Prostate gland (tissue), 2 donors: ENCODE measurements at regions not wholly inside any gene's neighbourhood (a gene's known extent, or its start where the extent isn't known, plus 50 kb on each side); places are given as distances from the start of the nearest gene placed in this dataset.

ENCODE experiments used
- DNase-seq: peaks from one replicate; pipeline ENCODE4 v3.0.0-alpha.2; 2019; ENCODE audit warnings: low spot score
- H3K27ac ChIP-seq, 2 donors: fragments of 200-600 bp; sonication (generic); 2 replicates each; pipeline ENCODE4 v1.5.1; 2017 to 2019
- H3K27me3 ChIP-seq: fragments of 200-600 bp; sonication (generic); replicated peaks from 2 replicates; pipeline ENCODE4 v1.5.1; 2019; ENCODE audit not compliant: insufficient read depth
- H3K36me3 ChIP-seq, 2 donors: fragments of 200-600 bp; sonication (generic); 1 replicate in 1 of 2; 2 replicates in 1 of 2; pipeline versions ENCODE4 v1.5.1 to v1.8.1; 2017 to 2019
- H3K4me1 ChIP-seq: fragments of 200-600 bp; sonication (generic); replicated peaks from 2 replicates; pipeline ENCODE4 v1.5.1; 2019
- H3K4me3 ChIP-seq, 2 donors: fragments of 200-600 bp; sonication (generic); 2 replicates each; pipeline ENCODE4 v1.5.1; 2017 to 2019
- H3K9me3 ChIP-seq: fragments of 200-600 bp; sonication (generic); 2 replicates; pipeline ENCODE4 v1.5.1; 2017
- CTCF ChIP-seq, 4 experiments: fragments of 200-600 bp in 2 of 4; fragments of 450-650 bp in 2 of 4; sonication (generic) in 2 of 4; IDR thresholded peaks; 1 replicate in 3 of 4; 2 replicates in 1 of 4; pipeline ENCODE4 v1.5.1; 2016 to 2019; ENCODE audit warnings: antibody characterized with exemption in 4 of 4, mild to moderate bottlenecking in 2 of 4, moderate library complexity in 2 of 4
- POLR2A ChIP-seq: fragments of 450-650 bp; IDR thresholded peaks from one replicate; pipeline ENCODE4 v1.6.1; 2016; ENCODE audit warnings: antibody characterized with exemption, mild to moderate bottlenecking
- POLR2AphosphoS5 ChIP-seq: sonication (generic); formaldehyde crosslinking; IDR thresholded peaks from one replicate; pipeline ENCODE4 v1.6.1; 2017; ENCODE audit warnings: antibody characterized with exemption
- WGBS: methylation state at CpG from one replicate; pipeline ENCODE4 v1.1.5; 2018; 5-methylcytosine and 5-hydroxymethylcytosine counted together
- intact Hi-C: fragments of 100-400 bp; cut with DNase I; formaldehyde crosslinking; loops from one replicate; pipeline ENCODE4 v1.14.2; 2022

- no peak overlapping the region for H3K27ac ChIP-seq
- H3K27me3 ChIP-seq, result no peaks in the 10 kb centered on the region
- no peaks in the 10 kb centered on the region for H3K4me1 ChIP-seq
- no peak for TF ChIP-seq CTCF (IDR thresholded peaks at IDR 0.05)
- TF ChIP-seq POLR2AphosphoS5, result no peak
- TF ChIP-seq POLR2A, result no peak
- no peaks in the 10 kb centered on the region for H3K36me3 ChIP-seq
- intact Hi-C loops, result no loop called here
- H3K4me3 ChIP-seq, result no peak overlapping the region
- H3K9me3 ChIP-seq, result no peaks in the 10 kb centered on the region
- no peak for DNase-seq
- 57% methylated on average over 1 of the region's 1 CpG for WGBS
Measured at GRCh38 chr10:108755646-108756045, 1167.7 kb downstream of the XPNPEP1 start.

- H3K27ac ChIP-seq, result no peak overlapping the region
- H3K36me3 ChIP-seq, result no peaks in the 10 kb centered on the region
- DNase-seq, result no peak
- WGBS, result 18% methylated on average over 2 of the region's 2 CpGs
- H3K4me3 ChIP-seq, result no peak overlapping the region
- no peaks in the 10 kb centered on the region for H3K4me1 ChIP-seq
- no peaks in the 10 kb centered on the region for H3K27me3 ChIP-seq
- TF ChIP-seq POLR2A, result no peak
- no peak for TF ChIP-seq CTCF (IDR thresholded peaks at IDR 0.05)
- TF ChIP-seq POLR2AphosphoS5, result no peak
- H3K9me3 ChIP-seq, result no peaks in the 10 kb centered on the region
- intact Hi-C loops, result no loop called here
Measured at GRCh38 chr10:108753326-108753725, 1170.0 kb downstream of the XPNPEP1 start.

- Histone ChIP-seq H3K4me3 (no peak overlapping the region), H3K9me3 (no peaks in the 10 kb centered on the region), H3K4me1 (no peaks in the 10 kb centered on the region), H3K36me3 (no peaks in the 10 kb centered on the region), H3K27me3 (no peaks in the 10 kb centered on the region), H3K27ac (no peak overlapping the region)
- TF ChIP-seq POLR2AphosphoS5, result no peak
- intact Hi-C loops, result no loop called here
- DNase-seq, result no peak
Measured at GRCh38 chr10:108749042-108749441, 1174.3 kb downstream of the XPNPEP1 start.

GRCh38 chr10:108736111-108736510, 1187.2 kb downstream of the XPNPEP1 start:
- H3K36me3 ChIP-seq, result no peaks in the 10 kb centered on the region
- intact Hi-C loops, result no loop called here
- H3K27ac ChIP-seq, result no peak overlapping the region
- DNase-seq, result no peak
- no peaks in the 10 kb centered on the region for H3K27me3 ChIP-seq
- TF ChIP-seq CTCF (IDR thresholded peaks at IDR 0.05) (no peak), POLR2AphosphoS5 (no peak), POLR2A (no peak)
- H3K4me1 ChIP-seq, result no peaks in the 10 kb centered on the region
- H3K9me3 ChIP-seq, result no peaks in the 10 kb centered on the region
- no peak overlapping the region for H3K4me3 ChIP-seq
- 88% methylated on average over 1 of the region's 1 CpG for WGBS

GRCh38 chr10:108735380-108735779, 1187.9 kb downstream of the XPNPEP1 start:
- no peak for DNase-seq
- WGBS, result 66% methylated on average over 5 of the region's 5 CpGs
- intact Hi-C loops, result no loop called here
- no peaks in the 10 kb centered on the region for H3K9me3 ChIP-seq
- no peak overlapping the region for H3K4me3 ChIP-seq
- no peaks in the 10 kb centered on the region for H3K36me3 ChIP-seq
- no peak overlapping the region for H3K27ac ChIP-seq
- no peaks in the 10 kb centered on the region for H3K4me1 ChIP-seq
- no peak for TF ChIP-seq CTCF (IDR thresholded peaks at IDR 0.05)
- TF ChIP-seq POLR2AphosphoS5, result no peak
- no peak for TF ChIP-seq POLR2A
- H3K27me3 ChIP-seq, result no peaks in the 10 kb centered on the region
